ENCODE measurements at regions not wholly inside any gene's neighbourhood (a gene's known extent, or its start where the extent isn't known, plus 50 kb on each side); places are given as distances from the start of the nearest gene placed in this dataset.

- Histone ChIP-seq H3K27ac (ENCODE audit: low read length) (no peak overlapping the region), H3K4me1 (ENCODE audit: low read length) (peaks cover 17% of the 10 kb centered on the region), H3K9me3 (ENCODE audit: insufficient read depth, low read length) (no peaks in the 10 kb centered on the region), H3K9ac (ENCODE audit: low read length) (no peak overlapping the region), H4K20me1 (ENCODE audit: insufficient read depth, low read length) (peaks cover 48% of the 10 kb centered on the region), H3K79me2 (ENCODE audit: low read length) (peaks cover 11% of the 10 kb centered on the region), H3K27me3 (ENCODE audit: low read depth, low read length) (no peaks in the 10 kb centered on the region), H3K4me3 (ENCODE audit: low read length) (no peak overlapping the region), H3K4me2 (ENCODE audit: low read length) (no peak overlapping the region), H3K36me3 (replicated peaks; ENCODE audit: low read depth, low read length) (peaks cover 35% of the 10 kb centered on the region), H2AFZ (ENCODE audit: low read depth, low read length) (no peak overlapping the region)
- TF ChIP-seq EZH2phosphoT487 (IDR thresholded peaks at IDR 0.05; ENCODE audit: low read depth): no peak
- TF ChIP-seq, protein P1, sequence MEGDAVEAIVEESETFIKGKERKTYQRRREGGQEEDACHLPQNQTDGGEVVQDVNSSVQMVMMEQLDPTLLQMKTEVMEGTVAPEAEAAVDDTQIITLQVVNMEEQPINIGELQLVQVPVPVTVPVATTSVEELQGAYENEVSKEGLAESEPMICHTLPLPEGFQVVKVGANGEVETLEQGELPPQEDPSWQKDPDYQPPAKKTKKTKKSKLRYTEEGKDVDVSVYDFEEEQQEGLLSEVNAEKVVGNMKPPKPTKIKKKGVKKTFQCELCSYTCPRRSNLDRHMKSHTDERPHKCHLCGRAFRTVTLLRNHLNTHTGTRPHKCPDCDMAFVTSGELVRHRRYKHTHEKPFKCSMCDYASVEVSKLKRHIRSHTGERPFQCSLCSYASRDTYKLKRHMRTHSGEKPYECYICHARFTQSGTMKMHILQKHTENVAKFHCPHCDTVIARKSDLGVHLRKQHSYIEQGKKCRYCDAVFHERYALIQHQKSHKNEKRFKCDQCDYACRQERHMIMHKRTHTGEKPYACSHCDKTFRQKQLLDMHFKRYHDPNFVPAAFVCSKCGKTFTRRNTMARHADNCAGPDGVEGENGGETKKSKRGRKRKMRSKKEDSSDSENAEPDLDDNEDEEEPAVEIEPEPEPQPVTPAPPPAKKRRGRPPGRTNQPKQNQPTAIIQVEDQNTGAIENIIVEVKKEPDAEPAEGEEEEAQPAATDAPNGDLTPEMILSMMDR (IDR thresholded peaks at IDR 0.05; ENCODE audit: low read depth, low read length): no peak
Measured at GRCh38 chr12:124484067-124484466, 83.3 kb downstream of the NCOR2 start.

DNA sequence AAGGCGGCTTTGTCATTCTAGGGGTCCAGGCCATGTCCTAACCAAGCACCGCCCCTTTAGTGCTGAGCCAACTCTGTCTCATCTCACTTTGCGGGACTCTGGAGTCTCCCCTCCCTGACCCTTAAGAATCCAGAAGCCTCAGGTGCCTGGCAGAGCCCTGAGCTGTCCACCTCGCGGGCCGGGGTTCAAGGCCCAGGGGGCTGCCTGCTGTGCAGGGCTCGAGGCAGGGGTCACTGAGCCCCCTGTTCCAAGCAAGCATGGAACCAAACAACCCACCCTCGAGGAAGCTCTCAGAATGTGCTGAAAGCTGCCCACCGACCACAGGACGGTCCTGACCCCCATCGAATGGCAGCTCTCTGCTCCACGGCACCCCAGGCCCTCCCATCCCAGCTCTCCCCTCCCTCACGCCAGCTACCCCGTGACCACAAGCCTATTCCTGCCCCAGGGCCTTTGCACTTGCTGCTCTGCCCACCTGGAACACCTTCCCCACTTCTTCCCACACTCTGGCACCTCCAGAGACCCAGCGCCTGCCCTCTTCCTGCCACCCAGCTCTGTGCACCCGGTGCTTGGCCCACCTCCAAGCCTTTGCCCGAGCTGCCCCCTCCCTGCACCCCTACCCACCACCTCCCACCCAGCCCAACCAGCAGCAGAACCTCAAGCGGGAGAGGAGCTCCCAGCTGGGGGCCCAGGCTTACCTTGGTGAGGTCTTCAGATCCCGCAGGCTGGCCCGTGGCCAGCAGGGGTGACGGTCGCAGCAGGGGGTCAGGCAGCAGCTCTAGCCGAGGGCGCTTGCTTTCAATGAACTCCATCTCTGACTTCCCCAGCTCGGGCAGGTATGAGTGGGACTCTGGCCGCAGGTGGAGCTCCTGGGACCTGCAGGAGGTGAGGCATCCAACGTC, 84.3 kb downstream of the NCOR2 start:
- Histone ChIP-seq H3K27ac (ENCODE audit: low read length) (no peak overlapping the region), H3K4me2 (ENCODE audit: low read length) (no peak overlapping the region), H3K9ac (ENCODE audit: low read length) (no peak overlapping the region), H3K4me1 (ENCODE audit: low read length) (peaks cover 11% of the 10 kb centered on the region), H3K27me3 (ENCODE audit: low read depth, low read length) (no peaks in the 10 kb centered on the region), H3K4me3 (ENCODE audit: low read length) (no peak overlapping the region), H3K9me3 (ENCODE audit: insufficient read depth, low read length) (no peaks in the 10 kb centered on the region), H4K20me1 (ENCODE audit: insufficient read depth, low read length) (peaks cover 39% of the 10 kb centered on the region), H3K79me2 (ENCODE audit: low read length) (peaks cover 9% of the 10 kb centered on the region; the same call in 1 of the 2 replicates), H2AFZ (ENCODE audit: low read depth, low read length) (no peak overlapping the region), H3K36me3 (replicated peaks; ENCODE audit: low read depth, low read length) (peaks cover 43% of the 10 kb centered on the region)
- TF ChIP-seq, protein P1 (IDR thresholded peaks at IDR 0.05; ENCODE audit: low read depth, low read length): no peak
- TF ChIP-seq EZH2phosphoT487 (IDR thresholded peaks at IDR 0.05; ENCODE audit: low read depth): no peak

GRCh38 chr12:124482567-124482893, 84.9 kb downstream of the NCOR2 start:
- no peaks in the 10 kb centered on the region for H3K27me3 ChIP-seq (ENCODE audit: low read depth, low read length)
- H3K27ac ChIP-seq (ENCODE audit: low read length): no peak overlapping the region
- peaks cover 39% of the 10 kb centered on the region for H4K20me1 ChIP-seq (ENCODE audit: insufficient read depth, low read length)
- TF ChIP-seq EZH2phosphoT487 (IDR thresholded peaks at IDR 0.05; ENCODE audit: low read depth): no peak
- TF ChIP-seq, protein P1 (IDR thresholded peaks at IDR 0.05; ENCODE audit: low read depth, low read length): no peak
- peaks cover 50% of the 10 kb centered on the region for H3K36me3 ChIP-seq (replicated peaks; ENCODE audit: low read depth, low read length)
- no peak overlapping the region for H3K9ac ChIP-seq (ENCODE audit: low read length)
- peaks cover 9% of the 10 kb centered on the region; the same call in 1 of the 2 replicates for H3K79me2 ChIP-seq (ENCODE audit: low read length)
- peaks cover 12% of the 10 kb centered on the region for H3K4me1 ChIP-seq (ENCODE audit: low read length)
- H3K9me3 ChIP-seq (ENCODE audit: insufficient read depth, low read length): peaks cover 4% of the 10 kb centered on the region; the same call in 1 of the 2 replicates
- H3K4me2 ChIP-seq (ENCODE audit: low read length): no peak overlapping the region
- H3K4me3 ChIP-seq (ENCODE audit: low read length): no peak overlapping the region
- no peak overlapping the region for H2AFZ ChIP-seq (ENCODE audit: low read depth, low read length)

- H3K79me2 ChIP-seq (ENCODE audit: low read length): peaks cover 4% of the 10 kb centered on the region; the same call in 1 of the 2 replicates
- peaks cover 33% of the 10 kb centered on the region for H4K20me1 ChIP-seq (ENCODE audit: insufficient read depth, low read length)
- H3K4me3 ChIP-seq (ENCODE audit: low read length): no peak overlapping the region
- H2AFZ ChIP-seq (ENCODE audit: low read depth, low read length): no peak overlapping the region
- H3K36me3 ChIP-seq (replicated peaks; ENCODE audit: low read depth, low read length): peaks cover 55% of the 10 kb centered on the region
- no peak overlapping the region for H3K9ac ChIP-seq (ENCODE audit: low read length)
- no peaks in the 10 kb centered on the region for H3K27me3 ChIP-seq (ENCODE audit: low read depth, low read length)
- H3K4me2 ChIP-seq (ENCODE audit: low read length): no peak overlapping the region
- peaks cover 7% of the 10 kb centered on the region; the same call in 1 of the 2 replicates for H3K9me3 ChIP-seq (ENCODE audit: insufficient read depth, low read length)
- no peak for TF ChIP-seq EZH2phosphoT487 (IDR thresholded peaks at IDR 0.05; ENCODE audit: low read depth)
- TF ChIP-seq, protein P1 (IDR thresholded peaks at IDR 0.05; ENCODE audit: low read depth, low read length): no peak
- H3K27ac ChIP-seq (ENCODE audit: low read length): no peak overlapping the region
- peaks cover 16% of the 10 kb centered on the region for H3K4me1 ChIP-seq (ENCODE audit: low read length)
Measured at GRCh38 chr12:124481772-124482566, 85.4 kb downstream of the NCOR2 start.

Data from OCI-LY3 (cell line).